CMK (cell line): ENCODE measurements at regions not wholly inside any gene's neighbourhood (a gene's known extent, or its start where the extent isn't known, plus 50 kb on each side); places are given as distances from the start of the nearest gene placed in this dataset.
"Not testable (repeated sequence)": the region's sequence is repeated elsewhere in the genome, so short reads cannot be mapped to it uniquely, and the experiment has no call there.

ENCODE experiments used
- DNase-seq: peaks from one replicate; pipeline ENCODE4 v3.0.0-alpha.2; 2010; ENCODE audit warnings: low read depth

DNA sequence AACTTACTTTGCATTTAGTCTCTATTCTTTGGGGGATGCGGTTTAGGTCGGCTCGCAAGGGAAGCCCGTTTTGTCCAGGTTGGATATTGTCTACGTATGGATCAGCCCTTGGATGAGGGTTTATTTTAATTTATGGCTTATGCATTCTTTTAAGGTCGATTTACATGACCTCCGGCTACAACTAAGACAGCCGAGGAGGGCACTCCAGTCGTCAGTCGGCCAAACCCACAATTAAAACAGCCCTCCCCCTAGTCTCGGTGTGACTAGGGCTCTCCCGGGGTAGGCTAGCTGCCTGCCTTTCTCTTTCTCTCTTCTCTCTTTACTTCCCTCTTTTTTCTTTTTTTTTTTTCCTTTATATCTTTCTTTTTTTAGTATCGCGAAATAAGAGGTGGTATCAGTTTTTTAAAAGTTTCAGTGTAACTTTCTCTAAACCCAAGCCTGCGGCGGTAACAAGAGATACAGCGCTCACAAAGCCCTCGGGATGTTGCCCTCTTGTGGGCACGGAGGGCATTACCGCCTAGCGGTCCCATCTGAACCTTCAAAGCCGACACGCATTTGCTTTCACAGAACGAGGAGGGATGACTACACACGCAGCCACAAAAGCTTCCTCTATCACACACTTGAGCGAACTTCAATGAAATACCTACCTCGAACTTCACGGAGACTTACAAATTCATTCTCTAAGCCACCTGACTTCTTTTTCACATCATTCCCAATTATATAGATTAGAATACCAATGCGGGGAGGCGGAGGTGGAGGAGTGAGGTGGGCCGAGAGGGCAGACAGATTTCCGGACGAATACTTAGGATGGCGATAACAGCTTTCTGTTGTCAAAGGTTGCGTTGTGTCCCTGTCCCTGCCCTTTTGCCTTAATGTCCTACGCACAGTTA lies 132.3 kb upstream of the C11orf58 start:
- DNase-seq: peak; percentile 37

DNA sequence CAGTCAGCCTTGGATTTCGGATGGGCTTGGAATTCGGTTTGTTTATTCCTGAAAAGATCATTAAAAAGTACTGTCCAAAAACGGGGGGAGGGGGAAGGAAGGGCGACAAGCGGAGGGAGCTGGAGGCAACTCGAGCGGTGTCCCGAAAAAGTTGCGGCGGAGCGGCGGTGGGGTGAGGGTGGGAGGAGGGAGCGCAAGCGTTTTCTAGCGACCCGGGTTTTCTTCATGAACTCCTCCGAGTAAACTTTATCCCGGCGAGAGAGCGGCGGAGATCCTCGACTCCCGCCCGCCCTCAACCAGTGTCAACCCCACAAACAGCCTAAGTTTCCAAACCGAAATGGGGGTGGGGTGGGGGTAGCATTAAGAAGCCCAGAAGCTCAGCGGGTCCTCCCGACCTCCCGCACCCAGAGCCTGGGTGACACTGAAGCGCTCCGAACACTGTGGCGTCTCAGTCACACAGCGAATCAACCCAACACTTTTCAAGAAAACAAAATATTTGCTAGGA lies 133.0 kb upstream of the C11orf58 start:
- no peak for DNase-seq

- no peak for DNase-seq
These were observed 133.6 kb upstream of the C11orf58 start for GRCh38 chr11:16604794-16605388.

DNA sequence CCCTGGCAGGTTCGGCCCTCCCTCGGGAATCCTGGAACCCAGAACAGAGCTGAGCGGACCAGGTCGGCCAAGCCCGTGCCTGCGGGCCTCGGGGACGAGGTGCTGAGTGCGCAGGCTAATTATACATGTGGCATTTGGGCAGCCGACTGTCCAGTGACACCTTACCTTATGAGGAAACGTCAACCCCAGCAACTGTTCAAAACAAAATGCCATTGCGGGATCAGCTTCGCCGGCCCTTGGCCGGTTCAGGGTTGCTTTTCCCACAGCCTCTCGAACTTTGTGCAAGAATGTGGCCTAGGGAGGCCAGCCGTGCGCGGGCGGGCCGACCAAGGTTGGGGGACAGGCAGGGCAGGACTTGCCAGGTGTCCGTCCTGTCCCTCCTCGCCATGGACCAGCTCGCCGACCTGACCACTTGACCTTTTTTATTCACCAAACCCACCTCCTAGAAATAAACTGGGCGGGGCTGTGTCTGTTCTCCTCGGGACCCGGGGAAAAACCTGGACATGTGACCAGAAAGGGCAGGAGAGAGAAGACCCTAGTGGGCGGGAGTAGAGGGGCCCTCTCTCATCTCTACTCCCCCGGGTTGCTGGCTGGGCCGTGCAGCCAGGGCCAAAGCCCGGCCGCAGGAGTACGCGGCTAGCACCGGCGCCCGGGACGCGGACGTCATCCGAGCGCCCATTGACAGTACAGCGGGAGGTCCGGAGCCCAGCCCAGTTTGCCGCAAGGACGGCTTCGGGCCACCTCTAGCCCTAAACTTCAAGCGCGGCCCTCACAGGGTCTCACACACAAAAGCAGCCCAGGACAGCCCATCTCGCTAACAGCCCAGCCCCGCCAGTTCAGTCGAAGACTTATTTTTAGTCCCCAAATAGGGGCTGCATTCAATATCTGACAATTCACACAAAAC lies 134.3 kb upstream of the C11orf58 start:
- no peak for DNase-seq

- DNase-seq: no peak
These were observed 135.2 kb upstream of the C11orf58 start for GRCh38 chr11:16603245-16603644.

DNA sequence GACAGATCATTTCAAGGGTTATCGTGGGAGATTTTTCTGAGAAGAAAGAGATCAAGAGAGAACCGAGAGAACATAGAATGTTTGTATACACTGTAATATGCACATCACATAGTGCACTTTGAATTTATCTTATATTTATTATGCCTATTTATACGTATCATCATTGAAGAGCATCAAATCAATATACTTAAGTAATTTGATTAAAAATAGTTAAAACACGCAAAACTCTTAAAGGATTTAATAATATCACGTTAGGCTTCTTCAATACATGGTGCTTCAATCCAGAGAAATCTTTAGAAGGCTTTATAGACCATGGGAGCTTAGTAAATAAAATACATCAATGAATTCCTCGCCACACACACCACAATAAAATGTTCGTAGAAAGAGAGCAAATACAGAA lies 139.5 kb upstream of the C11orf58 start:
- no peak for DNase-seq

DNA sequence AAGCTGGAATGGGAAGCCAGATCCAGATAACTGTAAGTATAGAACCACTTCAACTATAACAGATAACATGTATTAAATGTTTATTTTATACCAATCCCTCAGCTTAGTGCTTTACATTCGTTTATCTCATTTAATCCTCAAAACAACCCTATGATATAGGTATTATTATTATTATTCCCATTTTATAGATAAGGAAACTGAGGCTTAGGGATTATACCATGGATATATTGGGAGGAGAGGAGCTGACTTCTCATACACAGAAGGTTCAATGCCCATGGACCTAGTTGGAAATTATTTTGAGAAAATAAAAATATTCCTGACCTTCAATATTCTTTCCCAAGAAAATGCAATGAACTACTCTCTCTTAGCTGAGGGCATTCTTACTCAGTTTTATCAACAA lies 140.4 kb upstream of the C11orf58 start:
- no peak for DNase-seq

DNA sequence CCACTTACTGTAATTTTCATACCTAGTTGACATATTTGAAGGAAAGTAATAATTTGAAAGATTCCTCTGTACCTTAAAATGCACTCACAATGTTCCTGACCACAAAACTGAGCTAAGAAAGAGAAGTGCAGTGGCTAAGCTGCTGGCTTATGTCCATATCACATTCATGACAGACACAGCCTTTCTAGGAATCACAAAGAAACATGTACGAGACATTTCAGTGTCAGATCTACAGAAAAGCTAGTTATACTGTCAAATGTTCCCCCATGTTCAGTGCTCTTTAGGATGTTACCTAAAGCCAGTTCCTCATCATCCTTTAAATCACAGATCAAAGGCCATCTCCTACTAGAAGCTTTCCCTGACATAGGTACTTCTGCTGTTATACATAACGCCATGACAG lies 142.2 kb upstream of the C11orf58 start:
- DNase-seq: no peak

DNA sequence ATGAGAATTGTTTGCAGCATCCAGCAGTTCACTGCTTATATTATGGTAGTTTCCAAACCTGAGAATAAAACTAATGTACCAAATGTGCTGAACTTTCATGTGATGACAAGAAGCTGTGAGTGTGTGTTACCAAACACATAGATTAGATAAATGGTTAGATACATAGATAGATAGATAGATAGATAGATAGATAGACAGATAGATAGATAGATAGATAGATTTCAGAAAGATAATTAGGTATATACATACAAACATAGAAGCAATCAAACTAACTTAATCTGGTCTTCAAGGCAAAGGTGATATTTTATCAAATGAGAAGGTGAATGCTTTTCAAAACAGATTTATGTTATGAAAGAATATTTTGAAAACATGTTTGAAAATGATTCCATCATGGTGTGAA lies 147.3 kb upstream of the C11orf58 start:
- DNase-seq: no peak

DNA sequence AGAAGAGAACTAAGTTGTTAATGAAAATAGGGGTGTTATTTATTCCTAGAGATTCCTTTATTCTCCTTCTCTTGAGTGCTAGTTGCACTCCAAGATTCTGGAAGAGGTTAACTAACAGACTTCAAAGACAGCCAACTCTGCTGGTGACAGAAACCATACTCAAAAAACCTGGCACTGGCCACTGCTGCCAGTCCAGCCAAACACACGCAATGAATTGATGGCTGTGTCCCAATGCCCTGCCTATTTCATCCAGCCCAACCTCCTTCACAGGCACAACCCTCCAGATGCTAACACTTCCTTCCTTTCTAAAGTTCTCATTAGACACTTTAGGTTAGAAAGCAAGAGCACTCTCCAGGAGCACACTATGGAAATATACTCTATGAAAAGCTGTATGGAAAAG lies 150.8 kb upstream of the C11orf58 start:
- DNase-seq: no peak

GRCh38 chr11:16584569-16584968 lies 153.9 kb upstream of the C11orf58 start:
- no peak for DNase-seq

DNA sequence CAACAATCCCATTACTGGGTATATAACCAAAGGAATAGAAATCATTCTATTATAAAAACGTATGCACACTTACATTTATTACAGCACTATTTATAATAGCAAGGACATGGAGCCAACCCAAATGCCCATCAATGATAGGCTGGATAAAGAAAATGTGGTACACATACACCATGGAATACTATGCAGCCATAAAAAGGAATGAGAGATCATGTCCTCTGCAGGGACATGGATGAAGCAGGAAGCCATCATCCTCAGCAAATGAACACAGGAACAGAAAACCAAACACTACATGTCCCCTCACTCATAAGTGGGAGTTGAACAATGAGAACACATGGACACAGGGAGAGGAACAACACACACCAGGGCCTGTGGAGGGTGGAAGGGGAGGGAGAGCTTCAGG lies 157.4 kb upstream of the C11orf58 start:
- not testable (repeated sequence) for DNase-seq

GRCh38 chr11:16577490-16577889 lies 161.0 kb upstream of the C11orf58 start:
- no peak for DNase-seq

GRCh38 chr11:16574889-16575288 lies 163.6 kb upstream of the C11orf58 start:
- not testable (repeated sequence) for DNase-seq

DNA sequence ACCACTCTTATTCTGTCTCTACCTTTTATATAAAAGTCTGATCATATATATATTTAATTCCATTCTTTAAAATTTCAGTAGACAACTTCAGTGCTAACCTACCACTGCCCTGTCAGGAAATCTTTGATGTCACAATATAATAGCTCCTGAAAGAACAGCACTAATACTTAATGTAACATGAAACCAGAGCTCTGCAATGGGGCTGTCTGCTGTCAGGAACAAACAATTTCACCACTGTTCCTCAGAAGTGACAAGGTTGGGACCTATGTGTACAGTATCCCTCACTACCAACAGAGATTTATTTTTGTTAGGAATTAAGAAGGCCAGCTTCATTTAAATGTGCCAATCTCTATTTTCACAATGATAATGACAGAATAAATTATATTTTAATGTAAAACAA lies 165.5 kb upstream of the C11orf58 start:
- no peak for DNase-seq

- DNase-seq: no peak
These were observed 177.3 kb upstream of the C11orf58 start for GRCh38 chr11:16561150-16561549.

- DNase-seq: no peak
These were observed 180.0 kb upstream of the C11orf58 start for GRCh38 chr11:16558494-16558893.

DNA sequence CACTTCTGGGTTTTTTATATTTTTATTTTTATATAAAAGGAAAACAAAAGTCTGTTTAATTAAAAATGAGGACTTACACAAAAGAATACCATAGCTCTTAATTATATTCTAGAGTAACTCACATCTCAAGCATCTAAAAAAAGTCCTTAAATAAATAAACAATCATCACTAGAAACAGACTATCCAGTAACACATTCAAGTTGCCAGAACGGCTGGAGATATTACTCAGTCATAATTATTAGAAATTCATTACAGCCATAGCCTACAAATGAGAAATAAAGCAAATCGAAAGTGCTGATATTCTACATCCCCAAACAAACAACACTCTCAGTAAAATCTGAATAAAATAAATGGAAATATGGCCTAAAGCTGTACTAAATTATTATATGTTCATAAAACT lies 182.5 kb upstream of the C11orf58 start:
- DNase-seq: no peak

DNA sequence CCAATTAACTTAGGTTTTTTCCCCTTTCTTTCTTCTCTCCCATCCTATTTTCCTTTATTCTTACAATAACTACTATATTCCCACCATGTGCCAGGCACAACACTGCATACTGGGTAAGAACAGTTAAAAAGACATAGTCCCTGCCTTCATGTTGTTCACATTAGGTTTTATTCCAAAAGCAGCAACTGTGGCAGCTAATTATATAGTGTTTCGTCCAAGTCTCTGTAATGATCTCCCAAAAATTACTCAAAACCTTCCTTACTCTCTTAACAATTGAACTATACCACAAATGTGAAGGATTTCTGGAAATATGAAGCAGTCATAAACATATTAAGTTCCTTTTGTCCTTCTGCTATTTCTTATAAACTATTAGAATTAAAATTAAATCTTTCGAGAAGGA lies 184.1 kb upstream of the C11orf58 start:
- no peak for DNase-seq

- DNase-seq: no peak
These were observed 190.6 kb upstream of the C11orf58 start for GRCh38 chr11:16547879-16548278.

DNA sequence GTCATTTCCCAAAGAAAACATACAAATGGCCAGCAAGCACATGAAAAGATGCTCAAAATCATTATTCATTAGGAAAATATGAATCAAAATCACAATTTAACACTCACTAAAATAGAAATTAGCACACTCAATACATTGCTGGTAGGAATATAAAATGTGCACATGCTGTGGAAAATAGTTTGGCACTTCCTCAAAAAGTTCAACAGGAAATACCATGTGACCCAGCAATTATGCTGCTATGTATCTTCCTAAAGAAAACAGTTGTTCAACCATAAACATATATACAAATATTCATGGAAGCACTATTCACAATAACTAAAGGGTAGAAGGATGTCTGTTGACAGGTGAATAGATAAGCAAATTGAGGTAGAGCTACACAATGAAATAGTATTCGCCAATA lies 187.3 kb upstream of the SOX6 start:
- DNase-seq: no peak

- DNase-seq: no peak
These were observed 186.0 kb upstream of the SOX6 start for GRCh38 chr11:16542353-16542752.
